ENCODE measurements at regions not wholly inside any gene's neighbourhood (a gene's known extent, or its start where the extent isn't known, plus 50 kb on each side); places are given as distances from the start of the nearest gene placed in this dataset.

GRCh38 chr6:47135772-47136171, 93.6 kb upstream of the ADGRF1 start:
- ATAC-seq (ENCODE audit: low FRiP score in 2 of 2): peak in 1 of 2 donors; percentile 49
- no peak overlapping the region for H3K27ac ChIP-seq
- no peaks in the 10 kb centered on the region for H3K9me3 ChIP-seq
- WGBS, 2 donors: 69 to 70% methylated on average over 3 of the region's 3 CpGs
- no peaks in the 10 kb centered on the region for H3K36me3 ChIP-seq
- no peak overlapping the region for H3K4me3 ChIP-seq
- H3K4me1 ChIP-seq: peaks cover 12 to 20% (median 15%) of the 10 kb centered on the region in 4 donors
- H3K27me3 ChIP-seq: no peaks in the 10 kb centered on the region
- DNase-seq: no peak
- TF ChIP-seq POLR2A (IDR thresholded peaks at IDR 0.05): no peak
- TF ChIP-seq POLR2AphosphoS5 (IDR thresholded peaks at IDR 0.05): no peak
- TF ChIP-seq EP300 (IDR thresholded peaks at IDR 0.05): peak in 1 of 4 donors; percentile 53
- TF ChIP-seq CTCF (IDR thresholded peaks at IDR 0.05): no peak

- Histone ChIP-seq H3K4me3 (no peak overlapping the region), H3K27me3 (no peaks in the 10 kb centered on the region), H3K9me3 (no peaks in the 10 kb centered on the region), H3K4me1 (peaks cover 14 to 20% (median 15%) of the 10 kb centered on the region in 4 donors), H3K36me3 (no peaks in the 10 kb centered on the region), H3K27ac (peak overlapping the region in 2 of 4 donors; percentile 8 to 11)
- TF ChIP-seq CTCF (IDR thresholded peaks at IDR 0.05) (no peak), EP300 (IDR thresholded peaks at IDR 0.05) (peak in 2 of 4 donors; percentile 53 to 91), POLR2AphosphoS5 (IDR thresholded peaks at IDR 0.05) (peak in 1 of 2 donors; percentile 22), POLR2A (IDR thresholded peaks at IDR 0.05) (no peak)
- no peak for DNase-seq
- 23 to 25% methylated on average over 6 of the region's 6 CpGs for WGBS, 2 donors
- peak; percentile 75 to 82 for ATAC-seq (ENCODE audit: low FRiP score in 2 of 2)
These were observed 92.5 kb upstream of the ADGRF1 start for GRCh38 chr6:47134476-47135189.

- no peak for TF ChIP-seq POLR2A (IDR thresholded peaks at IDR 0.05)
- TF ChIP-seq POLR2AphosphoS5 (IDR thresholded peaks at IDR 0.05): no peak
- no peak for TF ChIP-seq EP300 (IDR thresholded peaks at IDR 0.05)
- no peak for TF ChIP-seq CTCF (IDR thresholded peaks at IDR 0.05)
- Histone ChIP-seq H3K9me3 (no peaks in the 10 kb centered on the region), H3K4me3 (no peak overlapping the region), H3K27me3 (no peaks in the 10 kb centered on the region), H3K27ac (no peak overlapping the region), H3K36me3 (no peaks in the 10 kb centered on the region), H3K4me1 (peaks cover 14 to 20% (median 15%) of the 10 kb centered on the region in 4 donors)
- DNase-seq (no peak), ATAC-seq (ENCODE audit: low FRiP score in 2 of 2) (no peak)
- WGBS, 2 donors: 94 to 95% methylated on average over 13 of the region's 13 CpGs
These were observed 91.3 kb upstream of the ADGRF1 start for GRCh38 chr6:47133230-47134000.

- no peak overlapping the region for H3K4me3 ChIP-seq
- no peaks in the 10 kb centered on the region for H3K9me3 ChIP-seq
- DNase-seq (no peak), ATAC-seq (ENCODE audit: low FRiP score in 2 of 2) (no peak)
- no peaks in the 10 kb centered on the region for H3K27me3 ChIP-seq
- 89 to 93% methylated on average over 1 of the region's 1 CpG for WGBS, 2 donors
- no peak overlapping the region for H3K27ac ChIP-seq
- no peak for TF ChIP-seq POLR2A (IDR thresholded peaks at IDR 0.05)
- TF ChIP-seq CTCF (IDR thresholded peaks at IDR 0.05): no peak
- TF ChIP-seq EP300 (IDR thresholded peaks at IDR 0.05): no peak
- TF ChIP-seq POLR2AphosphoS5 (IDR thresholded peaks at IDR 0.05): no peak
- peaks cover 14 to 20% (median 15%) of the 10 kb centered on the region in 4 donors for H3K4me1 ChIP-seq
- no peaks in the 10 kb centered on the region for H3K36me3 ChIP-seq
These were observed 90.6 kb upstream of the ADGRF1 start for GRCh38 chr6:47132724-47133123.
